ENCODE measurements at regions not wholly inside any gene's neighbourhood (a gene's known extent, or its start where the extent isn't known, plus 50 kb on each side); places are given as distances from the start of the nearest gene placed in this dataset.

- H3K27ac ChIP-seq: no peak overlapping the region
- DNase-seq (ENCODE audit: low read depth, low spot score): no peak
Observed at GRCh38 chr9:3058409-3058808, 214.5 kb upstream of the PUM3 start.

DNA sequence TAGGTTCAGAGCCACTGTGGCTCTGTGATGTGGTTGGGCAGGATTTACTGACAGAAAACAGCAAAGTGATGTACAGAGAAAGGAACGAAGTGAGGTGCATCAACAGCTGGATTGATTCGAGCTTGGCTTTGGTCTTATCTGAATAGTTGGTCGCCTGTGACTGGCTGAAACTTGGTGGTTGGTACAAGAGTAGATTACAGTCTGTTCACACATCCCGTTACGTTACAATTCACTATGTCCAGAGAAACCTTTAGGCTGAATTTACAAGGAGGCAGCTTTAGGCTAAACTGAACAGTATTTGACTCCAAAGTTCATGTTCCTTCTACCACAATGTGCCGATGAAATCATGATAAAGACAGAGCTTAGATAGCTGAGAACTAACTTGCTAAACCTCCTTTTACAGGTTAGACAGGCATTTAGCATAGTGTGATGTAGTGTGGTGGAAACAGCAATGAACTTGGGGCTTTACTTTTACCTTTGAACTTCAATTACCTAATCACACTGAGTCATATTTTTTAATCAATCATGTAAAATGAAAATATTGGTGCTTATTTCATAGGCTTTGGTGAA, 210.2 kb upstream of the PUM3 start:
- no peak overlapping the region for H3K27ac ChIP-seq
- no peak for DNase-seq (ENCODE audit: low read depth, low spot score)

DNA sequence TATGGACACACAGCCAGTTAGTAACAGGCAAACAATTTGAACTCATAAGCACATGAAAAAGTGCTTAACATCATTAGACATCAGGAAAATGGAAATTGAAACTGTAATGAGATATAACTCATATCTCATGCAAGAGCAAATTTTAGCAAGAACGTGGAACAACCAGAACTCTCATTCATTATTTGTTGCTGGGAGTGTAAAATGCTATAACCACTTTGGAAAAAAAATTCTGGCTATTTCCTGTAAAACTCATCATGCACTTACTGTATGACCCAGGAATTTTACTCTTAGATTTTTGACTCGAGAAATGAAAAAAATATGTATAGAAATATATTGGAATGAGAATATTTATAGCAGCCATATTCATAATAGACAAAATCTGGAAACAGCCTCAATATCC, 205.7 kb upstream of the PUM3 start:
- no peak overlapping the region for H3K27ac ChIP-seq
- no peak for DNase-seq (ENCODE audit: low read depth, low spot score)

- DNase-seq (ENCODE audit: low read depth, low spot score): no peak
- no peak overlapping the region for H3K27ac ChIP-seq
Observed at GRCh38 chr9:3047912-3048311, 204.0 kb upstream of the PUM3 start.

DNA sequence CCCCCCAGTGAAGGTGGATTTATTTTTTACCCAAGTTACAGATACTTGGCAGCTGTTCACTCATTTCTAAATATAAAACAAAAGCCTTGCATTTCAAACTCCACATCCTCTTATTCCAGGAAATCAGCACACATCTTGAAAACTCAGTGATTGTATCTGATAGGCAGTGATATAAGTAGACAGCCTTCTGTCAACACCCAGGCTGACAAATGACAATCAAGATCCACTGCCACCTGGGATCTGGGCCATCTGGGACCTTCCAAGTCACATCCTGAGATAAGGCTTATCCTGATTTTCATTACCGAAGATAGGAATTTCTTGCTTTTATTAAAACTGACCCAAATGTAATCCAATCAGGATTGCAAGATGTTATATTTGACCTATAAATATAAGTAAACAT, 201.3 kb upstream of the PUM3 start:
- H3K27ac ChIP-seq: no peak overlapping the region
- DNase-seq (ENCODE audit: low read depth, low spot score): no peak

- no peak overlapping the region for H3K27ac ChIP-seq
- DNase-seq (ENCODE audit: low read depth, low spot score): no peak
Observed at GRCh38 chr9:3043369-3043768, 199.5 kb upstream of the PUM3 start.

DNA sequence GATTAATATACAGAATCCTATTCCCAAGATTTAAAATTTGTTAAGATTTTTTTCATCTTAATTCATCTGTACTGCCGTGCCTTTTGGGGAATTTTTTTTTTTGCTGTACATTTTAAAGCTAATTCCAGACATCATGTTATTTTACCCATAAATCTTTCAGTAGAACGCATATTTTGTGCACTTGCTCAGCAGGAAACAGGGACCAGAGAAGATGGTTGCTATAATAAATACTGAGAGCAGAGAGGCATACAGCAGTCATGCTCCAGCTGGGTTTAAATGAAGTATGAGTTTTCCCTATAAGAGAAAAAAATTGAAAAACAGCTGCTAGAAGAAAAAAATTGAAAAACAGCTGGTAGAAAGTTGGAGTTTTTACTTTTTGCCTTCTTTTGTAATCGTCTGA, 196.9 kb upstream of the PUM3 start:
- DNase-seq (ENCODE audit: low read depth, low spot score): no peak
- H3K27ac ChIP-seq: no peak overlapping the region

DNA sequence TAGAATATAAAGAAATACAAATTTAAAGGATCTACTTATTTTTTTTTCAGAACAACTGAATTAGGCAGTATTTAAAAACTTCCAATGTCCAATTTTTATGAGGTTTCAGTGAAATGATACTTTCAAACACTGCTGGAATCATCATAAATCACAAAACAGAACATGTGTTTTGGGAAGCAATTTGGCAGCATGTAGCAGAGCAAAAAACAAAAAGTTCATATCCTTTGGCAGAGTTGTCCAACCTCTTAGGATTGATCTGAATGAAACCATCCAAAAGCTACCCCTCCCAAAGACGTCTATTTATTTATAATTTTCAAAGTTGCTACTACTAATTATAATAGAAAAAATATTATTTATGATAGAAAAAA, 192.4 kb upstream of the PUM3 start:
- no peak overlapping the region for H3K27ac ChIP-seq
- DNase-seq (ENCODE audit: low read depth, low spot score): no peak

- H3K27ac ChIP-seq: no peak overlapping the region
- DNase-seq (ENCODE audit: low read depth, low spot score): no peak
Observed at GRCh38 chr9:3035579-3036332, 191.9 kb upstream of the PUM3 start.

DNA sequence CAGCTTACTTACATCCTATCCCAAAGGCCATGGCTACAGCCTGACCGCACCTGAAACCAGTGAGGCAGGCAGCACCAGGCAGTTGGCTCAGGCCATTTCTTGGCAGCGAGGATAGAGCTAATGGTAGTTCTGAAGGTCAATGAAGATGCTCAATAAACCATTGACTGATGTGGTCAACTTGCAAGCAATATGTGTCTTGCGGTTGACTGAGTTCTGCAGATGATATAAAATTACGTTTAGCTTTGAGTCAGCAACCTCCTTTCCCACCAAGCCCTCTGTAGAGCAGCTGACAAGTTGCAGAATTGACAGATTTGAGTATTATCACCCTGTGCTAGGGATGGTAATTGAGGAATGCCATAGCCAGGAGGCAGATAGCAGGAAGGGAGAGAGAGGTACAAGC, 189.0 kb upstream of the PUM3 start:
- no peak overlapping the region for H3K27ac ChIP-seq
- DNase-seq (ENCODE audit: low read depth, low spot score): no peak

DNA sequence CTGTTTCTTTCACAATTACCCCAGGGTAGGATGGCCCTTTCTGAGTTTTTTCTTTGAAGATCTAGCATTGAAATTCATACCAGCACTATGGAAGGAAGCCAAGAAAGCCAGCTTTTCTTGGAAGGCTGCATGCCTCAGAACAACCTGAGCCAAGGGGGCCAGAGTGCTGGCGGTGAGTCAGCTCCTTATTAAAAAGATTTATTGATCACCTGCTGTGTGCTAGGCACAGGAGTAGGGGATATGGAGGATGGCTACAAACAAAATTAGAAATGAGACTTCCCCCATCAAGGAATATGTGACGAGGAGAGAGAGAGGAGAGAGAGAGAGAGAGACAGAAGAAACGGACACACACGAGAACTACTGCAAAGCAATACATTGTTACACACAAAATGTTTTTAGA, 184.6 kb upstream of the PUM3 start:
- H3K27ac ChIP-seq: no peak overlapping the region
- no peak for DNase-seq (ENCODE audit: low read depth, low spot score)

GRCh38 chr9:3027210-3027609, 183.3 kb upstream of the PUM3 start:
- H3K27ac ChIP-seq: no peak overlapping the region
- DNase-seq (ENCODE audit: low read depth, low spot score): no peak

DNA sequence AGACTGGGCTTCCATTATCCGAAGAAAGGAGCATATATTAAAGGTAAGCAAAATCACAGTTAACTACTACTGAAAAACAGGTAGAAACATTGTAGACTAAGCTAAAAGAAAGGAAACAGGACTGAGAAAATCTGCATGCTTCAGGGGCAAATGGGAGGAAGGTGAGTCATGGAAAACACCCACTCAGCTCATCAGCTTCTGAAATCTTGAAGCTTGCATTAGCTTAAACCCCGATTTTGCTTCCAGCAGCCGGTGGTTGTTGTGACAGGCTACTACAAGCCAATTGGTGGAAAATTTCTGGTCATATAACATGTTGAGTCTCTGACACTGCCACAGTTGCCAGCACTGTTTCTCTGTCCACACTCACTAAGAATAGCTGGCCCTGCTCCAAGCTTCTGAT, 179.6 kb upstream of the PUM3 start:
- H3K27ac ChIP-seq: no peak overlapping the region
- no peak for DNase-seq (ENCODE audit: low read depth, low spot score)

GRCh38 chr9:3018691-3019230, 174.9 kb upstream of the PUM3 start:
- DNase-seq (ENCODE audit: low read depth, low spot score): no peak
- H3K27ac ChIP-seq: no peak overlapping the region

DNA sequence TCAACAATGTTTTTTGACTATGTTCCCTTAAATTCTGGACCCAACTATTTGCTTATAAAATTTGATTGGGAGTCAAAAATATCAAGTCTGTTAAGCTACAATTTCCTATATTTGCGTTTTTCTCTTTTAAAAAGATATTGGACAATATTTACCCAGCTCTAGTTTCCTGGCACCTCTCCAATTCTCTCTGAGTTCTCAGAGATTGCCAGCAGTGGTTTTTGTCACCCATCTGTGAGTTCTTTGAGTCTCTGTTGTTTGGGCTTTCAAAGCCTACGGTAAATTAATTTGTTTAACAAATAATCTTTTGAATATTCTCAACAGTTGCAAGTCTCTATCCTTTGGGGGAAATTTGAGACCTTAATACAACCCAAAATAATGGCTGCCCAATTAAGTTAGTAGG, 174.2 kb upstream of the PUM3 start:
- DNase-seq (ENCODE audit: low read depth, low spot score): no peak
- no peak overlapping the region for H3K27ac ChIP-seq

DNA sequence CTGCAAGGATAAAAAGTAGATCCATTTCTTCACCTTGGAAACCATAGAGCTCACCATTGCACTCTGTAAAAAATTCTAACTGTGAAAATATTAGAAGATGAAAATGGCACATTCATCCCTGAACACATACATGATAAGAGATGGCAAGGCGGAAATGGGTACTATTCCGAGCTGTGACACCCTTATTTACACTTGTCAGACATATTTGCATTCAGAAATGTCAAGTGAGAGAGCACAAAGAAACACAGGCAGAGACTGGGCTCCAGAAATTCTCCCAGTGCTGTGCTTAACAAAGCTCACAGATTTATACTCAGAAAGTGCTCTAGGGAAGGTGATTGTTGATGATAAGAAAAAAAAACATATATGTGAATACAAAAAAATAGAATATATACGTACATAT, 170.3 kb upstream of the PUM3 start:
- no peak overlapping the region for H3K27ac ChIP-seq
- DNase-seq (ENCODE audit: low read depth, low spot score): no peak

- H3K27ac ChIP-seq: no peak overlapping the region
- no peak for DNase-seq (ENCODE audit: low read depth, low spot score)
Observed at GRCh38 chr9:3012842-3013241, 168.9 kb upstream of the PUM3 start.

- DNase-seq (ENCODE audit: low read depth, low spot score): no peak
- no peak overlapping the region for H3K27ac ChIP-seq
Observed at GRCh38 chr9:3012245-3012644, 168.3 kb upstream of the PUM3 start.

- DNase-seq (ENCODE audit: low read depth, low spot score): no peak
- no peak overlapping the region for H3K27ac ChIP-seq
Observed at GRCh38 chr9:3008091-3008490, 164.2 kb upstream of the PUM3 start.

GRCh38 chr9:3007326-3007725, 163.4 kb upstream of the PUM3 start:
- H3K27ac ChIP-seq: no peak overlapping the region
- no peak for DNase-seq (ENCODE audit: low read depth, low spot score)

GRCh38 chr9:3006851-3007250, 163.0 kb upstream of the PUM3 start:
- no peak overlapping the region for H3K27ac ChIP-seq
- DNase-seq (ENCODE audit: low read depth, low spot score): no peak

DNA sequence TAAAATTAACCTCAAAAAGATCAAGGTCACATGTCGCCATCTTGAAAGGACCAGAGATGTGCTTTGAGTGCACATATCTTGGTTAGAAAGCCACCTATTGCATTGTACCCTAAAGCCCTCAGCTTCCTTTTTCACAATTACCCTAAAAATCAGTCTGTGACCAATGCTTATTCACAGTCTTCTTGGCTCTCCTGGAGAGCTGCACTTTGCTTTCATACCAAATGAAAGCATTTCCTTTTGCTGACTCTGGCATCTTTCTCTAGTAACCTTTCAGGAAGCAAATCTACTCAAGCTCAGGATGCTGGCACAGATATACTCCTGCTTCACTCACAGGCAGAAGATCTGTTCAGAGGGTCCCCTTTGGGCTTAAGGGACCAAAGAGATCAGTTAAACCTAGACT, 160.7 kb upstream of the PUM3 start:
- no peak for DNase-seq (ENCODE audit: low read depth, low spot score)
- no peak overlapping the region for H3K27ac ChIP-seq

Measured in epithelial cell of prostate (primary cell).